ENCODE measurements at regions not wholly inside any gene's neighbourhood (a gene's known extent, or its start where the extent isn't known, plus 50 kb on each side); places are given as distances from the start of the nearest gene placed in this dataset.

GRCh38 chr10:131433568-131433967 lies 122.0 kb upstream of the TCERG1L start:
- no peak for TF ChIP-seq EZH2phosphoT487 (IDR thresholded peaks at IDR 0.05; ENCODE audit: low read length)
- no peak for TF ChIP-seq CTCF (IDR thresholded peaks at IDR 0.05; ENCODE audit: low read length)

Measured in MM.1S (cell line).